ENCODE measurements at regions not wholly inside any gene's neighbourhood (a gene's known extent, or its start where the extent isn't known, plus 50 kb on each side); places are given as distances from the start of the nearest gene placed in this dataset.

DNA sequence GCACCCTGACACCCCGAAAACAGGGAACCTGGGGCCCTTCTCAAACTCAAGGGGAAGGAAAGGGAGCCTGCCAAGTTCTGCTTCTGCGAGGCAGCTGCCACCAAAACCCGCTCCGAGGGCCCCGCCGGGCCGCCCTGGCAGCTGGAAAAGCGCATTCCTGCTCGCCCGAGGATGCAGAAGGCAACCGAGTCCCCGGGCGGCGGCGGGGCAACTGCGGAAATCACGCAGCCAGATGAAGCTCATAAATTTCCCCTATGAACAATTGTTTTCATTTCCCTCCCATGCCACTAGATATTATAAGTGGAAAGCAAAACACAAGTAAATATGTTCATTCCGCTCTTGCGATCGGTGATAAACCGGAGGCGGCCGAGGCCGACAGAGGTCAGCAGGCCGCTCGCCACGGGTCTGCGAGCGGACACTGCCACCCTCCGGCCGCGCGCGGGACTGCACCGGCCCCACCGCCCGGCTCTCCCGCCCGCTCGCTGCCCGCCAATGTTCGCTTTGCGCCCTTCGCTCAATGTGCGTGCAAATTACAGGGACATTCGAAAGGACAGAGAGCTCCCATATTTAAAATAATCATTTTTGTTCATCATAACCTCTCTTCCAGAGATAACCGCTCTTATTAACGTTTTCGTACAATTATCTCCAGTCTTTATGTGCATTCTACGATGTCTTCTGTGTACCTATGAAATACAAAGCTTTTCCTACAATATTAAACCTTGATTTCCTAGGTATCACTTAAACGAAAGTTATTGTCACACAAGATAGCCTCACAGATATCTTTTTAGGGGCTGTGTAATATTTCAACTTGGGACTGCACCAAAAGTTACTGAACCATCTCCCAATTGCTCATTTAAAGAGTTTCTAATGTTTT, 120.8 kb upstream of the ZNF507 start (continued):
- TF ChIP-seq TAF7 (optimal IDR thresholded peaks at IDR 0.05; ENCODE audit: borderline replicate concordance, low read depth, low read length), result no peak
- no peak for TF ChIP-seq GABPA (IDR thresholded peaks at IDR 0.05; ENCODE audit: borderline replicate concordance, insufficient read depth, low read length)
- no peak for TF ChIP-seq HDAC2 (IDR thresholded peaks at IDR 0.05; ENCODE audit: borderline replicate concordance in 1 of 2, low read depth in 2 of 2, low read length in 2 of 2)
- TF ChIP-seq CREB1 (IDR thresholded peaks at IDR 0.05), result no peak
- TF ChIP-seq TAF1 (IDR thresholded peaks at IDR 0.05; ENCODE audit: low read depth, low read length), result no peak
- TF ChIP-seq CBX8 (IDR thresholded peaks at IDR 0.05; ENCODE audit: borderline replicate concordance, low read depth, low read length), result no peak
- peak; percentile 95 for TF ChIP-seq RAD21 (IDR thresholded peaks at IDR 0.05 in 1 of 2, conservative IDR thresholded peaks at IDR 0.05 in 1 of 2; ENCODE audit: low read depth in 2 of 2, low read length in 2 of 2)
- no peak for TF ChIP-seq JUND (IDR thresholded peaks at IDR 0.05; ENCODE audit: low read length)
- TF ChIP-seq, protein P1, sequence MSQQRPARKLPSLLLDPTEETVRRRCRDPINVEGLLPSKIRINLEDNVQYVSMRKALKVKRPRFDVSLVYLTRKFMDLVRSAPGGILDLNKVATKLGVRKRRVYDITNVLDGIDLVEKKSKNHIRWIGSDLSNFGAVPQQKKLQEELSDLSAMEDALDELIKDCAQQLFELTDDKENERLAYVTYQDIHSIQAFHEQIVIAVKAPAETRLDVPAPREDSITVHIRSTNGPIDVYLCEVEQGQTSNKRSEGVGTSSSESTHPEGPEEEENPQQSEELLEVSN (IDR thresholded peaks at IDR 0.05), result 0 out of 2 replicates have a peak, but pooled peaks have one; percentile 19
